ENCODE measurements at regions not wholly inside any gene's neighbourhood (a gene's known extent, or its start where the extent isn't known, plus 50 kb on each side); places are given as distances from the start of the nearest gene placed in this dataset.
"Not testable (repeated sequence)": the region's sequence is repeated elsewhere in the genome, so short reads cannot be mapped to it uniquely, and the experiment has no call there.

- no peak overlapping the region for H3K4me3 Mint-ChIP-seq
- no peak for TF ChIP-seq CTCF (IDR thresholded peaks at IDR 0.05)
- H3K27ac Mint-ChIP-seq, result no peak overlapping the region
- no peaks in the 10 kb centered on the region for H3K27me3 Mint-ChIP-seq (ENCODE audit: insufficient read depth)
- H3K9me3 Mint-ChIP-seq, result peaks cover 26% of the 10 kb centered on the region
- H3K36me3 Mint-ChIP-seq (ENCODE audit: low read depth), result no peaks in the 10 kb centered on the region
- no peaks in the 10 kb centered on the region for H3K4me1 Mint-ChIP-seq (ENCODE audit: low read depth)
- DNase-seq, result no peak
These were observed 863.9 kb downstream of the RAPGEF2 start for GRCh38 chr4:159966746-159967145.

GRCh38 chr4:159976871-159977482, 874.1 kb downstream of the RAPGEF2 start:
- H3K4me3 Mint-ChIP-seq; H3K36me3 Mint-ChIP-seq (ENCODE audit: low read depth); H3K4me1 Mint-ChIP-seq (ENCODE audit: low read depth); H3K27me3 Mint-ChIP-seq (ENCODE audit: insufficient read depth); H3K27ac Mint-ChIP-seq; DNase-seq: not testable (repeated sequence)
- peaks cover 19% of the 10 kb centered on the region; the same call in 1 of the 2 replicates for H3K9me3 Mint-ChIP-seq

GRCh38 chr4:159977907-159978617, 875.2 kb downstream of the RAPGEF2 start:
- Mint-ChIP-seq H3K9me3 (peaks cover 19% of the 10 kb centered on the region; the same call in 1 of the 2 replicates), H3K27ac (no peak overlapping the region), H3K27me3 (ENCODE audit: insufficient read depth) (no peaks in the 10 kb centered on the region), H3K4me3 (no peak overlapping the region), H3K4me1 (ENCODE audit: low read depth) (no peaks in the 10 kb centered on the region), H3K36me3 (ENCODE audit: low read depth) (no peaks in the 10 kb centered on the region)
- TF ChIP-seq CTCF (IDR thresholded peaks at IDR 0.05), result no peak
- DNase-seq, result no peak

GRCh38 chr4:159979351-159979750, 876.5 kb downstream of the RAPGEF2 start:
- H3K9me3 Mint-ChIP-seq, result peaks cover 13% of the 10 kb centered on the region; the same call in 1 of the 2 replicates
- H3K4me1 Mint-ChIP-seq (ENCODE audit: low read depth), result no peaks in the 10 kb centered on the region
- H3K27me3 Mint-ChIP-seq (ENCODE audit: insufficient read depth), result no peaks in the 10 kb centered on the region

GRCh38 chr4:159979953-159980352, 877.1 kb downstream of the RAPGEF2 start:
- Mint-ChIP-seq H3K27ac (no peak overlapping the region), H3K27me3 (ENCODE audit: insufficient read depth) (no peaks in the 10 kb centered on the region), H3K4me1 (ENCODE audit: low read depth) (no peaks in the 10 kb centered on the region), H3K9me3 (peaks cover 13% of the 10 kb centered on the region; the same call in 1 of the 2 replicates), H3K4me3 (no peak overlapping the region), H3K36me3 (ENCODE audit: low read depth) (no peaks in the 10 kb centered on the region)
- no peak for DNase-seq
- TF ChIP-seq CTCF (IDR thresholded peaks at IDR 0.05), result no peak

More at GRCh38 chr4:159979351-159979750, 876.5 kb downstream of the RAPGEF2 start:
- no peak for DNase-seq
- TF ChIP-seq CTCF (IDR thresholded peaks at IDR 0.05), result no peak
- Mint-ChIP-seq H3K4me3 (no peak overlapping the region), H3K36me3 (ENCODE audit: low read depth) (no peaks in the 10 kb centered on the region), H3K27ac (no peak overlapping the region)

- H3K9me3 Mint-ChIP-seq, result peaks cover 22% of the 10 kb centered on the region; the same call in 1 of the 2 replicates
- no peaks in the 10 kb centered on the region for H3K36me3 Mint-ChIP-seq (ENCODE audit: low read depth)
- no peak overlapping the region for H3K27ac Mint-ChIP-seq
- H3K4me1 Mint-ChIP-seq (ENCODE audit: low read depth), result no peaks in the 10 kb centered on the region
- no peak overlapping the region for H3K4me3 Mint-ChIP-seq
- no peak for DNase-seq
- H3K27me3 Mint-ChIP-seq (ENCODE audit: insufficient read depth), result no peaks in the 10 kb centered on the region
- no peak for TF ChIP-seq CTCF (IDR thresholded peaks at IDR 0.05)
These were observed 878.1 kb downstream of the RAPGEF2 start for GRCh38 chr4:159980826-159981468.
